Astrocyte (in vitro differentiated cells and primary cell): ENCODE measurements at regions not wholly inside any gene's neighbourhood (a gene's known extent, or its start where the extent isn't known, plus 50 kb on each side); places are given as distances from the start of the nearest gene placed in this dataset.

Experiments used
- DNase-seq: peaks from one replicate; pipeline ENCODE4 v3.0.0-alpha.2; 2010; ENCODE audit warnings: low read depth
- FAIRE-seq: peaks from 2 replicates; lab custom pipeline; 2011; peaks lifted over from hg19 to GRCh38; lab: Jason Lieb, UNC
- H2AFZ ChIP-seq: 2 replicates; pipeline ENCODE4 v1.6.0; 2012; ENCODE audit warnings: low read depth, low read length, inconsistent platforms
- H3K27ac ChIP-seq: 2 replicates; pipeline ENCODE4 v1.5.1; 2011; ENCODE audit warnings: low read depth, low read length, inconsistent platforms
- H3K27me3 ChIP-seq: 2 replicates; pipeline ENCODE4 v1.6.0; 2011; ENCODE audit warnings: low read length, inconsistent platforms; ENCODE audit not compliant: insufficient read depth
- H3K36me3 ChIP-seq: 2 replicates; pipeline ENCODE4 v1.5.1; 2011; ENCODE audit warnings: low read length, inconsistent platforms; ENCODE audit not compliant: insufficient read depth
- H3K4me1 ChIP-seq: 2 replicates; pipeline ENCODE4 v1.5.1; 2011; ENCODE audit warnings: low read length, inconsistent platforms; ENCODE audit not compliant: insufficient read depth
- H3K4me2 ChIP-seq: 2 replicates; pipeline ENCODE4 v1.6.0; 2012; ENCODE audit warnings: low read length, inconsistent platforms
- H3K4me3 ChIP-seq: 2 replicates; pipeline ENCODE4 v1.5.1; 2011; ENCODE audit warnings: low read depth, mild to moderate bottlenecking, low read length, inconsistent platforms; ENCODE audit not compliant: insufficient read depth
- H3K79me2 ChIP-seq: 2 replicates; pipeline ENCODE4 v1.6.0; 2012; ENCODE audit warnings: mild to moderate bottlenecking, low read length, inconsistent platforms; ENCODE audit not compliant: insufficient read depth
- H3K9ac ChIP-seq: 2 replicates; pipeline ENCODE4 v1.6.0; 2012; ENCODE audit warnings: mild to moderate bottlenecking, low read length, inconsistent platforms
- H3K9me3 ChIP-seq: 2 replicates; pipeline ENCODE4 v1.5.1; 2012; ENCODE audit warnings: low read depth, mild to moderate bottlenecking, low read length, inconsistent platforms; ENCODE audit not compliant: insufficient read depth
- H4K20me1 ChIP-seq: 2 replicates; pipeline ENCODE4 v1.6.0; 2012; ENCODE audit warnings: low read length, inconsistent platforms; ENCODE audit not compliant: insufficient read depth
- H3K27ac Mint-ChIP-seq: one replicate; pipeline ENCODE4 v1.8.0; 2021; ENCODE audit warnings: mild to moderate bottlenecking, mixed read lengths; ENCODE audit not compliant: unreplicated experiment
- H3K27me3 Mint-ChIP-seq: one replicate; pipeline ENCODE4 v1.8.0; 2021; ENCODE audit warnings: low read depth, mixed read lengths; ENCODE audit not compliant: unreplicated experiment
- H3K36me3 Mint-ChIP-seq: one replicate; pipeline ENCODE4 v1.8.0; 2021; ENCODE audit warnings: low read depth, mixed read lengths; ENCODE audit not compliant: unreplicated experiment
- H3K4me1 Mint-ChIP-seq: one replicate; pipeline ENCODE4 v1.8.0; 2021; ENCODE audit warnings: low read depth, mixed read lengths; ENCODE audit not compliant: unreplicated experiment
- H3K4me3 Mint-ChIP-seq: one replicate; pipeline ENCODE4 v1.8.0; 2021; ENCODE audit warnings: mild to moderate bottlenecking, moderate library complexity, mixed read lengths; ENCODE audit not compliant: unreplicated experiment
- H3K9me3 Mint-ChIP-seq: one replicate; pipeline ENCODE4 v1.8.0; 2021; ENCODE audit warnings: mild to moderate bottlenecking, mixed read lengths; ENCODE audit not compliant: unreplicated experiment
- EZH2 ChIP-seq: IDR thresholded peaks from 2 replicates; pipeline ENCODE4 v1.6.1; 2012; ENCODE audit warnings: mild to moderate bottlenecking, low read length, inconsistent platforms; ENCODE audit not compliant: insufficient read depth
- TF ChIP-seq, protein P1 (sequence below): IDR thresholded peaks from 2 replicates; pipeline ENCODE4 v1.5.1; 2011; ENCODE audit warnings: low read depth, mild to moderate bottlenecking, inconsistent platforms, low read length, moderate library complexity; ENCODE audit not compliant: insufficient read depth

DNA sequence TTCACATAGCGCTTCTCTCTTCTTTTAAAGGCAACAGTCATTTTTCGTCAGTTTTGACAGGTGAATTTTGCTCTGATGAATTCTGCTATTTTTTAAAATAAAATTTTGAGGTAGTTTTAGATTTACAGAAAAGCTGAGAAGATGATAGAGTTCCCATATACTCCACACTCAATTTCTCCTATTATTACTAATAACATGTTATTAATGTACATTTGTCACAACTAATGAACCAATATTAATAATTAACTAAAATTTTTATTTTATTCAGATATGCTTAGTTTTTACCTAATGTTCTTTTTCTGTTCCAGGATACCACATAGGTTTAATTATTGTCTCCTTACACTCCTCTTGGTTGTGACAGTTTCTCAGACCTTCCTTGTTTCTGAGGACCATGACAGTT lies 197.0 kb downstream of the ZC3H11B start:
- no peak overlapping the region for H2AFZ ChIP-seq
- Mint-ChIP-seq H3K9me3 (peaks cover 5% of the 10 kb centered on the region), H3K27ac (no peak overlapping the region), H3K4me3 (no peak overlapping the region), H3K27me3 (no peaks in the 10 kb centered on the region), H3K4me1 (peaks cover 5% of the 10 kb centered on the region), H3K36me3 (no peaks in the 10 kb centered on the region)
- FAIRE-seq, result no peak
- no peak overlapping the region for H3K27ac ChIP-seq
- H3K4me2 ChIP-seq, result no peak overlapping the region
- no peaks in the 10 kb centered on the region for H3K79me2 ChIP-seq
- no peak overlapping the region for H3K9ac ChIP-seq
- H3K4me1 ChIP-seq, result no peaks in the 10 kb centered on the region
- H4K20me1 ChIP-seq, result no peaks in the 10 kb centered on the region
- no peaks in the 10 kb centered on the region for H3K27me3 ChIP-seq
- DNase-seq, result no peak
- H3K9me3 ChIP-seq, result no peaks in the 10 kb centered on the region
- no peaks in the 10 kb centered on the region for H3K36me3 ChIP-seq
- no peak for TF ChIP-seq EZH2
- TF ChIP-seq, protein P1, sequence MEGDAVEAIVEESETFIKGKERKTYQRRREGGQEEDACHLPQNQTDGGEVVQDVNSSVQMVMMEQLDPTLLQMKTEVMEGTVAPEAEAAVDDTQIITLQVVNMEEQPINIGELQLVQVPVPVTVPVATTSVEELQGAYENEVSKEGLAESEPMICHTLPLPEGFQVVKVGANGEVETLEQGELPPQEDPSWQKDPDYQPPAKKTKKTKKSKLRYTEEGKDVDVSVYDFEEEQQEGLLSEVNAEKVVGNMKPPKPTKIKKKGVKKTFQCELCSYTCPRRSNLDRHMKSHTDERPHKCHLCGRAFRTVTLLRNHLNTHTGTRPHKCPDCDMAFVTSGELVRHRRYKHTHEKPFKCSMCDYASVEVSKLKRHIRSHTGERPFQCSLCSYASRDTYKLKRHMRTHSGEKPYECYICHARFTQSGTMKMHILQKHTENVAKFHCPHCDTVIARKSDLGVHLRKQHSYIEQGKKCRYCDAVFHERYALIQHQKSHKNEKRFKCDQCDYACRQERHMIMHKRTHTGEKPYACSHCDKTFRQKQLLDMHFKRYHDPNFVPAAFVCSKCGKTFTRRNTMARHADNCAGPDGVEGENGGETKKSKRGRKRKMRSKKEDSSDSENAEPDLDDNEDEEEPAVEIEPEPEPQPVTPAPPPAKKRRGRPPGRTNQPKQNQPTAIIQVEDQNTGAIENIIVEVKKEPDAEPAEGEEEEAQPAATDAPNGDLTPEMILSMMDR, result no peak
- H3K4me3 ChIP-seq, result no peak overlapping the region

GRCh38 chr1:219415433-219415832 lies 197.5 kb downstream of the ZC3H11B start:
- no peak overlapping the region for H3K9ac ChIP-seq
- peaks cover 5% of the 10 kb centered on the region for H3K4me1 Mint-ChIP-seq
- H3K27me3 ChIP-seq, result no peaks in the 10 kb centered on the region
- H2AFZ ChIP-seq, result no peak overlapping the region
- H3K4me3 Mint-ChIP-seq, result no peak overlapping the region
- no peak overlapping the region for H3K27ac Mint-ChIP-seq
- H3K27me3 Mint-ChIP-seq, result no peaks in the 10 kb centered on the region
- no peaks in the 10 kb centered on the region for H3K9me3 ChIP-seq
- H4K20me1 ChIP-seq, result no peaks in the 10 kb centered on the region
- no peaks in the 10 kb centered on the region for H3K36me3 Mint-ChIP-seq
- peaks cover 5% of the 10 kb centered on the region for H3K9me3 Mint-ChIP-seq
- H3K4me2 ChIP-seq, result no peak overlapping the region
- no peak for FAIRE-seq
- no peaks in the 10 kb centered on the region for H3K79me2 ChIP-seq
- H3K4me1 ChIP-seq, result no peaks in the 10 kb centered on the region
- no peak overlapping the region for H3K27ac ChIP-seq
- DNase-seq, result no peak
- TF ChIP-seq, protein P1, result no peak
- no peak for TF ChIP-seq EZH2
- H3K4me3 ChIP-seq, result no peak overlapping the region
- H3K36me3 ChIP-seq, result no peaks in the 10 kb centered on the region

GRCh38 chr1:219414250-219414649 lies 198.7 kb downstream of the ZC3H11B start:
- H3K4me3 ChIP-seq, result no peak overlapping the region
- H3K27ac Mint-ChIP-seq, result no peak overlapping the region
- H3K27me3 ChIP-seq, result no peaks in the 10 kb centered on the region
- no peak overlapping the region for H2AFZ ChIP-seq
- H4K20me1 ChIP-seq, result no peaks in the 10 kb centered on the region
- H3K9me3 ChIP-seq, result no peaks in the 10 kb centered on the region
- H3K4me1 Mint-ChIP-seq, result peaks cover 5% of the 10 kb centered on the region
- H3K36me3 Mint-ChIP-seq, result no peaks in the 10 kb centered on the region
- DNase-seq (no peak), FAIRE-seq (no peak)
- peaks cover 5% of the 10 kb centered on the region for H3K9me3 Mint-ChIP-seq
- H3K36me3 ChIP-seq, result no peaks in the 10 kb centered on the region
- no peaks in the 10 kb centered on the region for H3K79me2 ChIP-seq
- no peak overlapping the region for H3K4me3 Mint-ChIP-seq
- no peaks in the 10 kb centered on the region for H3K4me1 ChIP-seq
- no peak overlapping the region for H3K9ac ChIP-seq
- no peaks in the 10 kb centered on the region for H3K27me3 Mint-ChIP-seq
- H3K4me2 ChIP-seq, result no peak overlapping the region
- TF ChIP-seq, protein P1, result no peak
- TF ChIP-seq EZH2, result no peak
- no peak overlapping the region for H3K27ac ChIP-seq
